Activated T-helper 2 cell treated with anti-CD3 and anti-CD28 coated beads, Interferon-gamma antibody, Interleukin-2, Interleukin-4, amounts not matched to agents 10 μg/mL and 5 μg/mL and 100 μg/mL, durations not matched to agents 14 hours and 24 hours and 36 hours (primary cell): ENCODE measurements at regions not wholly inside any gene's neighbourhood (a gene's known extent, or its start where the extent isn't known, plus 50 kb on each side); places are given as distances from the start of the nearest gene placed in this dataset.

ENCODE experiments used
- DNase-seq: peaks from one replicate; pipeline ENCODE4 v3.0.0; 2021; ENCODE audit warnings: low spot score
- H3K27ac Mint-ChIP-seq: one replicate; pipeline ENCODE4 v1.8.0; 2021; ENCODE audit warnings: mixed read lengths
- H3K27me3 Mint-ChIP-seq: one replicate; pipeline ENCODE4 v1.8.0; 2021; ENCODE audit warnings: low read depth, mixed read lengths
- H3K36me3 Mint-ChIP-seq: one replicate; pipeline ENCODE4 v1.8.0; 2021; ENCODE audit warnings: low read depth, mixed read lengths
- H3K4me1 Mint-ChIP-seq: one replicate; pipeline ENCODE4 v1.8.0; 2021; ENCODE audit warnings: low read depth, mixed read lengths
- H3K4me3 Mint-ChIP-seq: one replicate; pipeline ENCODE4 v1.8.0; 2021; ENCODE audit warnings: low read depth, mild to moderate bottlenecking, moderate library complexity, mixed read lengths
- H3K9me3 Mint-ChIP-seq: one replicate; pipeline ENCODE4 v1.8.0; 2021; ENCODE audit warnings: mixed read lengths
- intact Hi-C: fragments of 100-400 bp; cut with micrococcal nuclease; formaldehyde crosslinking; loops from one replicate; pipeline ENCODE4 v1.15.1; 2023

DNA sequence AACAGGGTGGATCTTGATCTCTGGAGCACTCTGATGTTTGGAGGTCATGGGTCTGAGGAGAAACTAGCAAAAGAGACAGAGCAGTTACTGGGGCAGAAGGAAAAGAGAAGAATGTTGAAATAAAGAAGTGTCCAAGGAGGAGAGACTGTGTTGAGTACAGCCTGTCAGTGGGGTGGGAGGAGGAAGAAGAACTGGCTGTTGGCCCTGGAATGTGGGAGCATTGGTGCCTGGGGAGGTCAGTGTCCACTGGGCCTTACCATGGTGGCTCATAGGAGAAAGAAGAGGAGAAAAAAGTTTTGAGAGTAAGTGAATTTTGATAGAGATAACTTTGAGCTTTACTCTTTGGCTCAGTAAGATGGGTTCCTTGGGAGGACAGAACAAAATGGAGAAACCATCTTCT lies 499.0 kb downstream of the TXNL1 start:
- Mint-ChIP-seq H3K4me1 (no peaks in the 10 kb centered on the region), H3K9me3 (no peaks in the 10 kb centered on the region), H3K36me3 (no peaks in the 10 kb centered on the region), H3K4me3 (no peak overlapping the region), H3K27ac (no peak overlapping the region), H3K27me3 (no peaks in the 10 kb centered on the region)
- DNase-seq = no peak
- intact Hi-C loops = no loop called here

- Mint-ChIP-seq H3K4me3 (no peak overlapping the region), H3K9me3 (no peaks in the 10 kb centered on the region), H3K4me1 (no peaks in the 10 kb centered on the region), H3K36me3 (no peaks in the 10 kb centered on the region), H3K27ac (no peak overlapping the region), H3K27me3 (peaks cover 2% of the 10 kb centered on the region)
- no peak for DNase-seq
- intact Hi-C loops = no loop called here
Measured at GRCh38 chr18:56136105-56136504, 502.3 kb downstream of the TXNL1 start.

- no peaks in the 10 kb centered on the region for H3K36me3 Mint-ChIP-seq
Measured at GRCh38 chr18:56130481-56130880, 507.9 kb downstream of the TXNL1 start.

GRCh38 chr18:56128153-56128791 lies 510.1 kb downstream of the TXNL1 start:
- no peak overlapping the region for H3K4me3 Mint-ChIP-seq
- H3K9me3 Mint-ChIP-seq = no peaks in the 10 kb centered on the region
- no peaks in the 10 kb centered on the region for H3K36me3 Mint-ChIP-seq
- H3K27me3 Mint-ChIP-seq = peaks cover 2% of the 10 kb centered on the region
- no peak for DNase-seq
- no peaks in the 10 kb centered on the region for H3K4me1 Mint-ChIP-seq
- H3K27ac Mint-ChIP-seq = no peak overlapping the region
- intact Hi-C loops = no loop called here

More at GRCh38 chr18:56130481-56130880, 507.9 kb downstream of the TXNL1 start:
- no peaks in the 10 kb centered on the region for H3K4me1 Mint-ChIP-seq
- no peak overlapping the region for H3K4me3 Mint-ChIP-seq
- H3K27me3 Mint-ChIP-seq = peaks cover 2% of the 10 kb centered on the region
- intact Hi-C loops = no loop called here
- no peaks in the 10 kb centered on the region for H3K9me3 Mint-ChIP-seq
- H3K27ac Mint-ChIP-seq = no peak overlapping the region
- no peak for DNase-seq

GRCh38 chr18:56127322-56128099 lies 510.9 kb downstream of the TXNL1 start:
- intact Hi-C loops = no loop called here
- H3K4me1 Mint-ChIP-seq = no peaks in the 10 kb centered on the region
- peaks cover 2% of the 10 kb centered on the region for H3K27me3 Mint-ChIP-seq
- DNase-seq = no peak
- no peak overlapping the region for H3K27ac Mint-ChIP-seq
- no peaks in the 10 kb centered on the region for H3K36me3 Mint-ChIP-seq
- H3K9me3 Mint-ChIP-seq = no peaks in the 10 kb centered on the region
- no peak overlapping the region for H3K4me3 Mint-ChIP-seq

GRCh38 chr18:56124186-56124585 lies 514.2 kb downstream of the TXNL1 start:
- intact Hi-C loops = no loop called here
- Mint-ChIP-seq H3K4me3 (no peak overlapping the region), H3K27ac (no peak overlapping the region), H3K9me3 (no peaks in the 10 kb centered on the region), H3K4me1 (no peaks in the 10 kb centered on the region), H3K36me3 (no peaks in the 10 kb centered on the region), H3K27me3 (peaks cover 9% of the 10 kb centered on the region)
- no peak for DNase-seq

GRCh38 chr18:56121669-56122068 lies 516.7 kb downstream of the TXNL1 start:
- DNase-seq = no peak
- no peak overlapping the region for H3K27ac Mint-ChIP-seq
- no peak overlapping the region for H3K4me3 Mint-ChIP-seq
- H3K4me1 Mint-ChIP-seq = no peaks in the 10 kb centered on the region
- no peaks in the 10 kb centered on the region for H3K9me3 Mint-ChIP-seq
- H3K36me3 Mint-ChIP-seq = no peaks in the 10 kb centered on the region
- H3K27me3 Mint-ChIP-seq = peaks cover 9% of the 10 kb centered on the region
- intact Hi-C loops = no loop called here

DNA sequence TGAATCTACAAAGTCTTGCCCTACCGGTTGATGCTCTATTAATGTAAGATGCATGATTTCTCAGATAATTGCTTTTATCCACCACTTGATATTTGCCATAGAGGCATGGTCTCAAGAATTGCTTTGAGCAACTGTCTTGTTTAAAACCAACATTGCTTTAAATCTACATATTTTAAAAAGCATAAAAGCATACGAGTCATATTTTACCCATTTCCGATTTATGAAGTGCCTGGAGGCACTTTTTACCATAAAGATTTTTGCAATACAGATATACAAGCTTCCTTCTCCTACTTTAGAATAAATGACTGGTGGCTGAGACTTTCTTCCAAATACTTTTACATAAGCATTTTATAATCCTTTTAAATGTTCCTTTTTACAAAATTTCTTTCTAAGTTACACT lies 517.6 kb downstream of the TXNL1 start:
- intact Hi-C loops = no loop called here
- Mint-ChIP-seq H3K27ac (no peak overlapping the region), H3K27me3 (peaks cover 9% of the 10 kb centered on the region), H3K9me3 (no peaks in the 10 kb centered on the region), H3K36me3 (no peaks in the 10 kb centered on the region), H3K4me3 (no peak overlapping the region), H3K4me1 (no peaks in the 10 kb centered on the region)
- no peak for DNase-seq

GRCh38 chr18:56119681-56120080 lies 518.7 kb downstream of the TXNL1 start:
- H3K9me3 Mint-ChIP-seq = no peaks in the 10 kb centered on the region
- H3K36me3 Mint-ChIP-seq = no peaks in the 10 kb centered on the region
- DNase-seq = no peak
- peaks cover 9% of the 10 kb centered on the region for H3K27me3 Mint-ChIP-seq
- no peak overlapping the region for H3K27ac Mint-ChIP-seq
- intact Hi-C loops = loop anchor here (10.0 kb wide), 1 partner anchor 635 kb away; no protein-coding TSS in a partner anchor
- no peak overlapping the region for H3K4me3 Mint-ChIP-seq
- no peaks in the 10 kb centered on the region for H3K4me1 Mint-ChIP-seq

- intact Hi-C loops = loop anchor here (10.0 kb wide), 1 partner anchor 634 kb away; no protein-coding TSS in a partner anchor
- Mint-ChIP-seq H3K4me3 (no peak overlapping the region), H3K9me3 (no peaks in the 10 kb centered on the region), H3K4me1 (peaks cover 3% of the 10 kb centered on the region), H3K27me3 (peaks cover 9% of the 10 kb centered on the region), H3K36me3 (no peaks in the 10 kb centered on the region), H3K27ac (no peak overlapping the region)
- no peak for DNase-seq
Measured at GRCh38 chr18:56118422-56118821, 520.0 kb downstream of the TXNL1 start.

GRCh38 chr18:56115071-56116015 lies 523.0 kb downstream of the TXNL1 start:
- no peak for DNase-seq
- Mint-ChIP-seq H3K27me3 (peaks cover 1% of the 10 kb centered on the region), H3K4me3 (no peak overlapping the region), H3K4me1 (peaks cover 13% of the 10 kb centered on the region), H3K27ac (no peak overlapping the region), H3K36me3 (no peaks in the 10 kb centered on the region), H3K9me3 (no peaks in the 10 kb centered on the region)
- intact Hi-C loops = loop anchor here (10.0 kb wide), 1 partner anchor 631 kb away; no protein-coding TSS in a partner anchor

DNA sequence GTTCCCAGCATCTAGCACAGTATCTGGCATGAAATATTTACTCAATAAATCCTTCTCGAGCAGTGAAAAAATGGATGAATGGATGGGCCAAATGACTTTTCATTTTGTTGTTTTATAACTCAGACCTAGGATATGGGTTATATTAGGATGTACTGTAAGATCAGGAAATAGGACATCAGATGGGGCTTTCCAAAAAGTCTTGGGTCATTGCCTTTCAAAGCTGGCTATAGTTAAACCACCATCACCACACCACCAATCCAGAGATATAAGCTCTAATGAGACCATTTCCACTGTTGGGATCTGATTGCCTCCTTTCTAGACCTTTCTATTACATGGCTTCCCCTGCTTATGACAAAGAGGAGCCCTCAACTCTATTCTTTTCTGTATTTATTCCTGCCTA lies 525.0 kb upstream of the TCF4 start:
- Mint-ChIP-seq H3K27ac (no peak overlapping the region), H3K27me3 (peaks cover 2% of the 10 kb centered on the region), H3K4me3 (no peak overlapping the region), H3K36me3 (no peaks in the 10 kb centered on the region), H3K9me3 (no peaks in the 10 kb centered on the region), H3K4me1 (peaks cover 13% of the 10 kb centered on the region)
- DNase-seq = no peak
- intact Hi-C loops = loop anchor here (1.0 to 10.0 kb wide), 5 partner anchors 526 to 889 kb away; partner anchors contain the start of gene TCF4
